Mesendoderm (in vitro differentiated cells): ENCODE measurements at regions not wholly inside any gene's neighbourhood (a gene's known extent, or its start where the extent isn't known, plus 50 kb on each side); places are given as distances from the start of the nearest gene placed in this dataset.

ENCODE experiments used
- DNase-seq: peaks from one replicate; pipeline ENCODE4 v3.0.0; 2013
- H2AK5ac ChIP-seq: 2 replicates; pipeline ENCODE4 v1.6.1; 2013; ENCODE audit warnings: low read length, inconsistent platforms
- H2BK120ac ChIP-seq: 2 replicates; pipeline ENCODE4 v1.6.1; 2013; ENCODE audit warnings: low read depth, mild to moderate bottlenecking, low read length, moderate library complexity, mixed read lengths
- H2BK15ac ChIP-seq: replicated peaks from 2 replicates; pipeline ENCODE4 v1.6.1; 2013; ENCODE audit warnings: low read depth, mild to moderate bottlenecking, moderate library complexity
- H2BK5ac ChIP-seq: 2 replicates; pipeline ENCODE4 v1.6.1; 2013; ENCODE audit warnings: low read length, inconsistent platforms
- H3K18ac ChIP-seq: 2 replicates; pipeline ENCODE4 v1.6.1; 2013; ENCODE audit warnings: mild to moderate bottlenecking, low read length, mixed read lengths
- H3K23ac ChIP-seq: one replicate; pipeline ENCODE4 v1.6.1; 2013; ENCODE audit warnings: low read length
- H3K27ac ChIP-seq: 2 replicates; pipeline ENCODE4 v1.5.1; 2013; ENCODE audit warnings: low read depth, mild to moderate bottlenecking, inconsistent platforms, low read length, moderate library complexity
- H3K27me3 ChIP-seq: 2 replicates; pipeline ENCODE4 v1.6.1; 2013; ENCODE audit warnings: low read length, control low read depth, mild to moderate bottlenecking, inconsistent platforms; ENCODE audit not compliant: insufficient read depth, poor library complexity
- H3K36me3 ChIP-seq: 2 replicates; pipeline ENCODE4 v1.6.1; 2013; ENCODE audit warnings: low read length, inconsistent platforms; ENCODE audit not compliant: control insufficient read depth, insufficient read depth
- H3K4ac ChIP-seq: one replicate; pipeline ENCODE4 v1.6.1; 2013; ENCODE audit warnings: low read depth, mild to moderate bottlenecking, low read length, moderate library complexity
- H3K4me1 ChIP-seq: 2 replicates; pipeline ENCODE4 v1.6.1; 2013; ENCODE audit warnings: low read depth, low read length, inconsistent platforms; ENCODE audit not compliant: control insufficient read depth
- H3K4me2 ChIP-seq: 2 replicates; pipeline ENCODE4 v1.6.1; 2013; ENCODE audit warnings: low read length
- H3K4me3 ChIP-seq: 2 replicates; pipeline ENCODE4 v1.5.1; 2013; ENCODE audit warnings: mild to moderate bottlenecking, low read length
- H3K56ac ChIP-seq: one replicate; pipeline ENCODE4 v1.6.1; 2013; ENCODE audit warnings: low read length
- H3K79me1 ChIP-seq: 2 replicates; pipeline ENCODE4 v1.6.1; 2013; ENCODE audit warnings: low read length, inconsistent platforms
- H3K79me2 ChIP-seq: 2 replicates; pipeline ENCODE4 v1.6.1; 2013; ENCODE audit warnings: mild to moderate bottlenecking, low read length; ENCODE audit not compliant: control insufficient read depth, insufficient read depth
- H3K9ac ChIP-seq: 2 replicates; pipeline ENCODE4 v1.6.1; 2013; ENCODE audit warnings: low read length, inconsistent platforms
- H4K5ac ChIP-seq: one replicate; pipeline ENCODE4 v1.6.1; 2013; ENCODE audit warnings: low read length
- H4K8ac ChIP-seq: one replicate; pipeline ENCODE4 v1.6.1; 2013; ENCODE audit warnings: low read depth, mild to moderate bottlenecking, control low read depth, low read length, moderate library complexity
- WGBS: extraction: QIAGEN DNeasy Blood & Tissue Kit; methylation state at CpG from one replicate; pipeline ENCODE4 v1.1.7; 2013; ENCODE audit warnings: low lambda C conversion rate, missing lambda C conversion rate; ENCODE audit not compliant: insufficient coverage; ENCODE audit errors: extremely low coverage; 5-methylcytosine and 5-hydroxymethylcytosine counted together

DNA sequence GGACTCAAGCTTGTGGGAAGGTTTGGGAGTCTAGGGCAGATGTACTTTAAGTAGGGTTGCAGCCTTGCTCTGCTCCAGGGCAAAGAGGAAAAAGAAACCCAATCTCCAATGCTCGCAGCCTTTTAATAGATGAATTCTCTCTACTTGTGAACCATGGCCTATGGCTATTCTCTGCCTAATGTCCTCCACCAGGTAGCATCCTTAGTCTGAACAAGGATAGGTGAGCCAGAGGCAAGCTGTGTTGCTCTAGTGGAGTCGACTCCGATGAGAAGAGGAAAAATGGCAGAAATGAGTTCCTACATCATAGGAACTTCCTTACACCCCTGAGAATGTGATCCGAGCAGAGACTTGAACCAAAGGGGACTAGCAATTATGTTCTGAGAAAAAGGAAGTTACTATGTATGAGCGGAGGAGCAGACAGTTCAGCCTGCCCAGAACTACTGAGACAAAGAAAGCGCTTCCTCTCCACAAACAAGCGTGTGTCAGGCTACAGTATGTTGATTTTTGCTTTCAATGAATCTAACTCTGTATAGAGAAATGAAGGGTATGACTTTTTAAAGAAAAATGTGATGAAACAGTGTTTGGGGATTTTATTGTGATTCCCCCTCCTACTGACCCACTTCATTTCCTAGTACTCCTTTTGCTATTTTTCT is 153.6 kb upstream of the ARID2 start:
- Histone ChIP-seq H2BK120ac (no peak overlapping the region), H3K4me3 (no peak overlapping the region), H2BK5ac (no peak overlapping the region), H3K4me1 (no peaks in the 10 kb centered on the region), H3K4ac (no peak overlapping the region), H3K9ac (no peak overlapping the region), H3K27me3 (no peaks in the 10 kb centered on the region), H3K36me3 (no peaks in the 10 kb centered on the region), H3K27ac (no peak overlapping the region), H4K8ac (no peak overlapping the region), H3K79me1 (no peaks in the 10 kb centered on the region), H3K56ac (no peak overlapping the region), H2AK5ac (no peak overlapping the region), H3K79me2 (no peaks in the 10 kb centered on the region), H3K4me2 (no peak overlapping the region), H4K5ac (no peak overlapping the region), H3K18ac (no peak overlapping the region), H3K23ac (no peak overlapping the region), H2BK15ac (no peak overlapping the region)
- DNase-seq: no peak
- WGBS: no CpG with 5 or more reads among the region's 7 CpGs

DNA sequence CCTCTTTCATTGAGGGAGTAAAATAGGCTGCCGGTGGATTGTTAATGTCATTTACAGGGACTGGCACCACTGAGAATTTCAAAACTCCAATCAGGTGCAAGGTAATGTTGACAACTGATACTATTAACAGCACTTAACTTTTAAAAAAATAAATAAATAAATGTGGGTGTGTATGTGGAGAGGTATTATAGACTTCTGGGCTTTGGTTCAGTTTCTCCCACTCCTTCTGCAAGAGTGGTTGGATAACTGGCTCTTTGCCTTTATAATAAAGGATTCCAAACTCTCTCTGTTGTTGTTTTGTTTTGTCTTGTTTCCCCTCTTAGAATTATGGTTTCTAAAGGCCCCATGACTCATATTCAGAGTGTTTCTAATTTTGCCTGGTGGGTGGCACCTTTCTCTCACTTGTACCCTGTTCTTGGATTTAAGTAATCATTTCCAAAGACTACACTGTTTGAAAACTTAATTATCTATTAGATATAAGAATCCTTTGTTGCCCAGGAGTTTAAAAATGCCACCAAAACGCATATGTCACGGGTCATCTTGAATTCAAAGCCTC is 151.6 kb upstream of the ARID2 start:
- H3K4ac ChIP-seq: no peak overlapping the region
- H3K79me1 ChIP-seq: no peaks in the 10 kb centered on the region
- H3K36me3 ChIP-seq: no peaks in the 10 kb centered on the region
- no peak overlapping the region for H3K4me3 ChIP-seq
- no peak overlapping the region for H3K27ac ChIP-seq
- H3K27me3 ChIP-seq: no peaks in the 10 kb centered on the region
- H3K56ac ChIP-seq: no peak overlapping the region
- no CpG with 5 or more reads among the region's 3 CpGs for WGBS
- H3K4me1 ChIP-seq: no peaks in the 10 kb centered on the region
- H3K79me2 ChIP-seq: no peaks in the 10 kb centered on the region
- H3K9ac ChIP-seq: no peak overlapping the region
- H2BK5ac ChIP-seq: no peak overlapping the region
- H2BK15ac ChIP-seq: no peak overlapping the region
- no peak for DNase-seq
- H4K8ac ChIP-seq: no peak overlapping the region
- no peak overlapping the region for H3K4me2 ChIP-seq
- H2AK5ac ChIP-seq: no peak overlapping the region
- no peak overlapping the region for H2BK120ac ChIP-seq
- H3K18ac ChIP-seq: no peak overlapping the region
- no peak overlapping the region for H4K5ac ChIP-seq
- H3K23ac ChIP-seq: no peak overlapping the region

DNA sequence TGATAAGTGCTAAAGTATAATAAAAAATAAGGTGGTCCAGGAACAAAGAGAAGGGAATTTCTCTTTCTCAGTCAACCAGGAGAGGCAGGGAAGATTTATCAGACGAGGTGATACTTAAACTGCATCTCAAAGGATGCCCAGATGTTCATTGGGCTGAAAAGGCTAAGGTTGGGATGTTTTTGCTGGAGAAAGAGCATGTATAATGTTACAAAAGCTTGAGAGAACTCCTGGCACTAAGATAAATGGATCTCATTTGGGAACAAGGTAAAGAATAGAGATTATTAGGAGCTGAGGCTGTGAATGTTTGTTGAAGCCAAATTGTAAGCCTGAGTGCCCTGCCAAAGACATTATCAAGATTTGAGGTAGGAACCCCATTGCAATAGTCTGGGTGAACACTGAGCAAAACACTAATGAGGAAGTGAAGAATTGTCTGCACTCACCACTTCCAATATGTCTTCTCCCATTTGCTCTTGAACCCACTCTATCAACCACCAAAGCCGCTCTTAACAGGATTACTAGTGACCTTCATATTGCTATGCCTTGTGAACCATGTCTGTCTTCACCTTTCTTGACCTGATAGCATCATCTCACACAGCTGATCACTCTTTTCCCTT is 149.0 kb upstream of the ARID2 start:
- Histone ChIP-seq H3K36me3 (no peaks in the 10 kb centered on the region), H3K23ac (no peak overlapping the region), H2BK120ac (no peak overlapping the region)

DNA sequence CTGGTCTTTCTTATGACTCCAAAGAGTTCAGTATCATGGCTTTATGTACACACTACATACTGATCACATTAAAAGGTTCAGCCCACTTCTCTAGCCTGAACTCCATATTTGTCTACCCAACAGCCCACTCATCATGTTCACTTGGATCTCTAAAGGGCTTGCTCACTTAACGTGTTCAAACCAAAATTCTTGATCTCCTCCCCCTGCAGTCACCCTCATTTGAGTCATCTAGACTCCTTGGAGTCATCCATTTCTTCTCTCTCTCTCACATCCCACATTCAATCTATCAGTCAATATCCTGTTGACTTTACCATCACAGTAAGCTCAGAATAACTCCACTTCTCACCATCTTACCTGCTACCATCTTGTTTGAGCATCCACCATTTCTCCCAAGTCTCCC is 148.4 kb upstream of the ARID2 start:
- H4K8ac ChIP-seq: no peak overlapping the region
- H3K4me1 ChIP-seq: no peaks in the 10 kb centered on the region
- no peaks in the 10 kb centered on the region for H3K36me3 ChIP-seq
- H3K4me2 ChIP-seq: no peak overlapping the region
- H3K18ac ChIP-seq: no peak overlapping the region
- no peak overlapping the region for H3K4ac ChIP-seq
- H2AK5ac ChIP-seq: no peak overlapping the region
- no peak overlapping the region for H2BK120ac ChIP-seq
- no peaks in the 10 kb centered on the region for H3K79me2 ChIP-seq
- H3K27me3 ChIP-seq: no peaks in the 10 kb centered on the region
- WGBS: no CpG with 5 or more reads among the region's 1 CpG
- no peak overlapping the region for H3K23ac ChIP-seq
- H2BK5ac ChIP-seq: no peak overlapping the region
- H2BK15ac ChIP-seq: no peak overlapping the region
- no peak for DNase-seq
- H3K27ac ChIP-seq: no peak overlapping the region
- H3K4me3 ChIP-seq: no peak overlapping the region
- H3K56ac ChIP-seq: no peak overlapping the region
- H3K9ac ChIP-seq: no peak overlapping the region
- H3K79me1 ChIP-seq: no peaks in the 10 kb centered on the region
- no peak overlapping the region for H4K5ac ChIP-seq

More for the DNA sequence above, 149.0 kb upstream of the ARID2 start:
- Histone ChIP-seq H2BK5ac (no peak overlapping the region), H3K79me1 (no peaks in the 10 kb centered on the region), H4K5ac (no peak overlapping the region), H3K27me3 (no peaks in the 10 kb centered on the region), H3K4ac (no peak overlapping the region), H2BK15ac (no peak overlapping the region), H4K8ac (no peak overlapping the region), H3K9ac (no peak overlapping the region), H3K4me1 (no peaks in the 10 kb centered on the region), H3K4me3 (no peak overlapping the region), H3K79me2 (no peaks in the 10 kb centered on the region), H3K27ac (no peak overlapping the region), H3K18ac (no peak overlapping the region), H3K56ac (no peak overlapping the region), H3K4me2 (no peak overlapping the region), H2AK5ac (no peak overlapping the region)
- no CpG with 5 or more reads among the region's 2 CpGs for WGBS
- no peak for DNase-seq

DNA sequence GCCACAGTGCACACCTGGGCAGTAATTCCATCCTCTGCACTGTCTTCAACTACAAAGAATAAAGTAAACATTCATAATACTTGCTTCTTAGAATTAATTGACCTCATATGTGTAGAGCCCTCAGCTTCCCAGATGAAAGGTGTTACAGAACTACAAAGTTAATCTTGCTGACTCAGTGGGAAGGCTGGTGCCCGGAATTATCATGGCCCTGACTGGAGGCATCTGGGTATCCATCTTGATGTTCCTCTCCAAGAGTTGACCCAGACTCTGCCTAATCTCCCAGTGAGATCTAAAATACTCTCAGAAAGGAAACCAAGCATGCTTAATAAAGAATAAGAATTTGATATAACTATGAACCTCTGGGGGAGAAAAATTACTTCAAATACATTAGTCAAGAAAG is 147.0 kb upstream of the ARID2 start:
- H3K36me3 ChIP-seq: no peaks in the 10 kb centered on the region
- no peak overlapping the region for H3K4me2 ChIP-seq
- H3K9ac ChIP-seq: no peak overlapping the region
- H3K4me3 ChIP-seq: no peak overlapping the region
- H3K27ac ChIP-seq: no peak overlapping the region
- H4K8ac ChIP-seq: no peak overlapping the region
- H2BK15ac ChIP-seq: no peak overlapping the region
- no peak overlapping the region for H3K23ac ChIP-seq
- H3K79me1 ChIP-seq: no peaks in the 10 kb centered on the region
- H3K18ac ChIP-seq: no peak overlapping the region
- H3K4ac ChIP-seq: no peak overlapping the region
- WGBS: no CpG with 5 or more reads among the region's 1 CpG
- no peak for DNase-seq
- no peak overlapping the region for H2BK5ac ChIP-seq
- no peaks in the 10 kb centered on the region for H3K27me3 ChIP-seq
- H3K56ac ChIP-seq: no peak overlapping the region
- no peaks in the 10 kb centered on the region for H3K4me1 ChIP-seq
- H3K79me2 ChIP-seq: no peaks in the 10 kb centered on the region
- H2AK5ac ChIP-seq: no peak overlapping the region
- no peak overlapping the region for H4K5ac ChIP-seq
- H2BK120ac ChIP-seq: no peak overlapping the region
